PC-9 (cell line): ENCODE measurements at regions not wholly inside any gene's neighbourhood (a gene's known extent, or its start where the extent isn't known, plus 50 kb on each side); places are given as distances from the start of the nearest gene placed in this dataset.

Source experiments
- EZH2 ChIP-seq: fragments of 200-600 bp; sonication (generic); IDR thresholded peaks from 2 replicates; pipeline ENCODE4 v1.8.0; 2017; ENCODE audit warnings: antibody characterized with exemption, low read depth
- TF ChIP-seq, protein P1 (sequence below): fragments of 200-600 bp; sonication (generic); conservative IDR thresholded peaks from 2 replicates; pipeline ENCODE4 v1.6.1; 2017; ENCODE audit warnings: mixed run types, antibody characterized with exemption, mild to moderate bottlenecking, moderate library complexity

GRCh38 chr17:69728816-69729215 is 314.3 kb downstream of the MAP2K6 start:
- TF ChIP-seq, protein P1, sequence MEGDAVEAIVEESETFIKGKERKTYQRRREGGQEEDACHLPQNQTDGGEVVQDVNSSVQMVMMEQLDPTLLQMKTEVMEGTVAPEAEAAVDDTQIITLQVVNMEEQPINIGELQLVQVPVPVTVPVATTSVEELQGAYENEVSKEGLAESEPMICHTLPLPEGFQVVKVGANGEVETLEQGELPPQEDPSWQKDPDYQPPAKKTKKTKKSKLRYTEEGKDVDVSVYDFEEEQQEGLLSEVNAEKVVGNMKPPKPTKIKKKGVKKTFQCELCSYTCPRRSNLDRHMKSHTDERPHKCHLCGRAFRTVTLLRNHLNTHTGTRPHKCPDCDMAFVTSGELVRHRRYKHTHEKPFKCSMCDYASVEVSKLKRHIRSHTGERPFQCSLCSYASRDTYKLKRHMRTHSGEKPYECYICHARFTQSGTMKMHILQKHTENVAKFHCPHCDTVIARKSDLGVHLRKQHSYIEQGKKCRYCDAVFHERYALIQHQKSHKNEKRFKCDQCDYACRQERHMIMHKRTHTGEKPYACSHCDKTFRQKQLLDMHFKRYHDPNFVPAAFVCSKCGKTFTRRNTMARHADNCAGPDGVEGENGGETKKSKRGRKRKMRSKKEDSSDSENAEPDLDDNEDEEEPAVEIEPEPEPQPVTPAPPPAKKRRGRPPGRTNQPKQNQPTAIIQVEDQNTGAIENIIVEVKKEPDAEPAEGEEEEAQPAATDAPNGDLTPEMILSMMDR = no peak
- TF ChIP-seq EZH2 = no peak
